CD4-positive, alpha-beta T cell (primary cell): ENCODE measurements at regions not wholly inside any gene's neighbourhood (a gene's known extent, or its start where the extent isn't known, plus 50 kb on each side); places are given as distances from the start of the nearest gene placed in this dataset.

Experiments
- ATAC-seq: fragments of 200-7000 bp; cut with Tn5 transposase; one replicate; pipeline ENCODE4 v1.10.0; 2022; ENCODE audit warnings: mild to moderate bottlenecking; ENCODE audit not compliant: poor library complexity
- CTCF ChIA-PET: fragments of 350-600 bp; sonication (Branson Sonifier 250); formaldehyde crosslinking; loops from one replicate; lab custom pipeline; 2021; ENCODE audit warnings: antibody characterized with exemption, inconsistent platforms; lab: Charles Lee
- POLR2A ChIA-PET: fragments of 350-600 bp; sonication (Branson Sonifier 250); formaldehyde crosslinking; loops from one replicate; lab custom pipeline; 2021; ENCODE audit warnings: antibody characterized with exemption, inconsistent platforms; lab: Charles Lee
- DNase-seq, 14 experiments: peaks; one replicate each; pipeline ENCODE4 v3.0.0-alpha.2; 2013 to 2020; ENCODE audit warnings: mixed read lengths in 2 of 14
- H3K27ac ChIP-seq, 2 donors: one replicate each; pipeline versions ENCODE4 v1.5.1 to v1.7.0; 2013; ENCODE audit warnings: low read length in 2 of 2, low read depth in 1 of 2, mild to moderate bottlenecking in 1 of 2
- H3K27me3 ChIP-seq, 2 experiments: 1 replicate in 1 of 2; 2 replicates in 1 of 2; pipeline versions ENCODE4 v1.6.1 to v1.7.0; 2013; ENCODE audit warnings: low read length in 2 of 2, control low read depth in 1 of 2, mild to moderate bottlenecking in 1 of 2, moderate library complexity in 1 of 2; ENCODE audit not compliant: insufficient read depth in 2 of 2, control insufficient read depth in 1 of 2
- H3K36me3 ChIP-seq: one replicate; pipeline ENCODE4 v1.6.1; 2013; ENCODE audit warnings: low read length, control low read depth; ENCODE audit not compliant: insufficient read depth
- H3K4me1 ChIP-seq: one replicate; pipeline ENCODE4 v1.6.1; 2013; ENCODE audit warnings: low read length, control low read depth; ENCODE audit not compliant: insufficient read depth
- H3K4me3 ChIP-seq: one replicate; pipeline ENCODE4 v1.5.1; 2013; ENCODE audit warnings: mild to moderate bottlenecking, low read length, moderate library complexity
- H3K9me3 ChIP-seq, 2 experiments: 1 replicate in 1 of 2; 2 replicates in 1 of 2; pipeline versions ENCODE4 v1.6.1 to v1.7.0; 2013; ENCODE audit warnings: low read length in 2 of 2, mild to moderate bottlenecking in 2 of 2, control low read depth in 1 of 2, moderate library complexity in 1 of 2; ENCODE audit not compliant: control insufficient read depth in 1 of 2, insufficient read depth in 1 of 2
- H3K27ac Mint-ChIP-seq: one replicate; pipeline ENCODE4 v1.8.0; 2020; ENCODE audit warnings: mixed read lengths
- H3K27me3 Mint-ChIP-seq: one replicate; pipeline ENCODE4 v1.8.0; 2021; ENCODE audit warnings: mixed read lengths
- H3K36me3 Mint-ChIP-seq: one replicate; pipeline ENCODE4 v1.8.0; 2021; ENCODE audit warnings: low read depth, mixed read lengths
- H3K4me1 Mint-ChIP-seq: one replicate; pipeline ENCODE4 v1.8.0; 2021; ENCODE audit warnings: low read depth, mixed read lengths
- H3K4me3 Mint-ChIP-seq: one replicate; pipeline ENCODE4 v1.8.0; 2020; ENCODE audit warnings: mild to moderate bottlenecking, mixed read lengths
- H3K9me3 Mint-ChIP-seq: one replicate; pipeline ENCODE4 v1.8.0; 2020; ENCODE audit warnings: mixed read lengths
- CTCF ChIP-seq: fragments of 200-600 bp; IDR thresholded peaks from one replicate; pipeline ENCODE4 v1.8.0; 2022; ENCODE audit warnings: antibody characterized with exemption, mild to moderate bottlenecking
- intact Hi-C, 2 experiments: fragments of 100-400 bp; cut with DNase I in 1 of 2; cut with micrococcal nuclease in 1 of 2; formaldehyde crosslinking; loops; one replicate each; pipeline versions ENCODE4 v1.15.1 to v1.9.0; 2023 to 2025; cut with DNase I, micrococcal nuclease

GRCh38 chr4:175139205-175139604 lies 221.0 kb downstream of the ADAM29 start:
- H3K9me3 Mint-ChIP-seq: peaks cover 5% of the 10 kb centered on the region
- ATAC-seq (no peak), DNase-seq (no peak)
- ChIA-PET CTCF (no interaction called here), POLR2A (no interaction called here)
- H3K9me3 ChIP-seq: peaks cover 0 to 8% of the 10 kb centered on the region in 2 experiments
- H3K4me1 ChIP-seq: no peaks in the 10 kb centered on the region
- no peak overlapping the region for H3K4me3 ChIP-seq
- no peaks in the 10 kb centered on the region for H3K27me3 Mint-ChIP-seq
- H3K36me3 Mint-ChIP-seq: no peaks in the 10 kb centered on the region
- intact Hi-C loops: no loop called here
- no peak overlapping the region for H3K4me3 Mint-ChIP-seq
- H3K27me3 ChIP-seq: no peaks in the 10 kb centered on the region
- no peak overlapping the region for H3K27ac ChIP-seq
- TF ChIP-seq CTCF: no peak
- no peaks in the 10 kb centered on the region for H3K36me3 ChIP-seq
- H3K4me1 Mint-ChIP-seq: no peaks in the 10 kb centered on the region
- H3K27ac Mint-ChIP-seq: no peak overlapping the region

GRCh38 chr4:175143116-175143515 lies 225.0 kb downstream of the ADAM29 start:
- Mint-ChIP-seq H3K4me1 (no peaks in the 10 kb centered on the region), H3K4me3 (no peak overlapping the region), H3K9me3 (peaks cover 13% of the 10 kb centered on the region), H3K27ac (no peak overlapping the region), H3K27me3 (no peaks in the 10 kb centered on the region), H3K36me3 (no peaks in the 10 kb centered on the region)
- Histone ChIP-seq H3K27me3 (no peaks in the 10 kb centered on the region), H3K4me1 (no peaks in the 10 kb centered on the region), H3K4me3 (no peak overlapping the region), H3K27ac (no peak overlapping the region), H3K36me3 (no peaks in the 10 kb centered on the region), H3K9me3 (peaks cover 0 to 13% of the 10 kb centered on the region in 2 experiments)
- intact Hi-C loops: no loop called here
- DNase-seq (no peak), ATAC-seq (no peak)
- POLR2A ChIA-PET: no interaction called here
- no peak for TF ChIP-seq CTCF
- CTCF ChIA-PET: no interaction called here

GRCh38 chr4:175146799-175147198 lies 228.6 kb downstream of the ADAM29 start:
- Histone ChIP-seq H3K27me3 (no peaks in the 10 kb centered on the region), H3K4me1 (no peaks in the 10 kb centered on the region), H3K9me3 (peaks cover 0 to 9% of the 10 kb centered on the region in 2 experiments), H3K36me3 (no peaks in the 10 kb centered on the region), H3K4me3 (no peak overlapping the region), H3K27ac (no peak overlapping the region)
- TF ChIP-seq CTCF: no peak
- Mint-ChIP-seq H3K9me3 (peaks cover 13% of the 10 kb centered on the region), H3K27ac (no peak overlapping the region), H3K36me3 (no peaks in the 10 kb centered on the region), H3K4me3 (no peak overlapping the region), H3K27me3 (no peaks in the 10 kb centered on the region), H3K4me1 (no peaks in the 10 kb centered on the region)
- intact Hi-C loops: no loop called here
- ChIA-PET POLR2A (no interaction called here), CTCF (no interaction called here)
- DNase-seq: no peak
- no peak for ATAC-seq
